ENCODE measurements at regions not wholly inside any gene's neighbourhood (a gene's known extent, or its start where the extent isn't known, plus 50 kb on each side); places are given as distances from the start of the nearest gene placed in this dataset.

GRCh38 chr1:81577004-81577697 lies 223.6 kb upstream of the ADGRL2 start:
- H3K4me1 Mint-ChIP-seq (ENCODE audit: low read depth): peaks cover 21% of the 10 kb centered on the region
- H3K27ac Mint-ChIP-seq: no peak overlapping the region
- no peak for TF ChIP-seq CTCF (IDR thresholded peaks at IDR 0.05; ENCODE audit: unreplicated experiment)
- no peak for DNase-seq (ENCODE audit: low spot score, unreplicated experiment)
- H3K4me3 Mint-ChIP-seq (ENCODE audit: low read depth): no peak overlapping the region
- H3K36me3 Mint-ChIP-seq (ENCODE audit: insufficient read depth): no peaks in the 10 kb centered on the region
- H3K9me3 Mint-ChIP-seq (ENCODE audit: low read depth): no peaks in the 10 kb centered on the region
- H3K27me3 Mint-ChIP-seq: no peaks in the 10 kb centered on the region

- Mint-ChIP-seq H3K27me3 (no peaks in the 10 kb centered on the region), H3K4me1 (ENCODE audit: low read depth) (peaks cover 15% of the 10 kb centered on the region), H3K36me3 (ENCODE audit: insufficient read depth) (no peaks in the 10 kb centered on the region), H3K27ac (no peak overlapping the region), H3K9me3 (ENCODE audit: low read depth) (no peaks in the 10 kb centered on the region), H3K4me3 (ENCODE audit: low read depth) (no peak overlapping the region)
- no peak for DNase-seq (ENCODE audit: low spot score, unreplicated experiment)
- TF ChIP-seq CTCF (IDR thresholded peaks at IDR 0.05; ENCODE audit: unreplicated experiment): no peak
These were observed 226.3 kb upstream of the ADGRL2 start for GRCh38 chr1:81574408-81574807.

- no peaks in the 10 kb centered on the region for H3K27me3 Mint-ChIP-seq
- H3K4me3 Mint-ChIP-seq (ENCODE audit: low read depth): no peak overlapping the region
- no peaks in the 10 kb centered on the region for H3K9me3 Mint-ChIP-seq (ENCODE audit: low read depth)
- DNase-seq (ENCODE audit: low spot score, unreplicated experiment): no peak
- no peaks in the 10 kb centered on the region for H3K36me3 Mint-ChIP-seq (ENCODE audit: insufficient read depth)
- no peak for TF ChIP-seq CTCF (IDR thresholded peaks at IDR 0.05; ENCODE audit: unreplicated experiment)
- H3K27ac Mint-ChIP-seq: no peak overlapping the region
- peaks cover 11% of the 10 kb centered on the region for H3K4me1 Mint-ChIP-seq (ENCODE audit: low read depth)
These were observed 227.3 kb upstream of the ADGRL2 start for GRCh38 chr1:81573458-81573857.

GRCh38 chr1:81571946-81572345 lies 228.8 kb upstream of the ADGRL2 start:
- Mint-ChIP-seq H3K36me3 (ENCODE audit: insufficient read depth) (no peaks in the 10 kb centered on the region), H3K4me3 (ENCODE audit: low read depth) (no peak overlapping the region), H3K27ac (no peak overlapping the region), H3K27me3 (no peaks in the 10 kb centered on the region), H3K9me3 (ENCODE audit: low read depth) (no peaks in the 10 kb centered on the region), H3K4me1 (ENCODE audit: low read depth) (peaks cover under 1% of the 10 kb centered on the region)
- no peak for TF ChIP-seq CTCF (IDR thresholded peaks at IDR 0.05; ENCODE audit: unreplicated experiment)
- no peak for DNase-seq (ENCODE audit: low spot score, unreplicated experiment)

- H3K27ac Mint-ChIP-seq: no peak overlapping the region
- H3K9me3 Mint-ChIP-seq (ENCODE audit: low read depth): no peaks in the 10 kb centered on the region
- H3K4me3 Mint-ChIP-seq (ENCODE audit: low read depth): no peak overlapping the region
- H3K36me3 Mint-ChIP-seq (ENCODE audit: insufficient read depth): no peaks in the 10 kb centered on the region
- TF ChIP-seq CTCF (IDR thresholded peaks at IDR 0.05; ENCODE audit: unreplicated experiment): no peak
- no peaks in the 10 kb centered on the region for H3K4me1 Mint-ChIP-seq (ENCODE audit: low read depth)
- DNase-seq (ENCODE audit: low spot score, unreplicated experiment): no peak
- H3K27me3 Mint-ChIP-seq: no peaks in the 10 kb centered on the region
These were observed 231.0 kb upstream of the ADGRL2 start for GRCh38 chr1:81569761-81570160.
